ENCODE measurements at regions not wholly inside any gene's neighbourhood (a gene's known extent, or its start where the extent isn't known, plus 50 kb on each side); places are given as distances from the start of the nearest gene placed in this dataset.

GRCh38 chr7:120164-120991 lies 72.0 kb upstream of the FAM20C start:
- no peak for DNase-seq (ENCODE audit: low read depth)

- DNase-seq (ENCODE audit: low read depth) = no peak
Observed at GRCh38 chr7:121002-121785, 71.2 kb upstream of the FAM20C start.

- no peak for DNase-seq (ENCODE audit: low read depth)
Observed at GRCh38 chr7:123237-123636, 69.1 kb upstream of the FAM20C start.

- DNase-seq (ENCODE audit: low read depth) = no peak
Observed at GRCh38 chr7:124130-124949, 68.0 kb upstream of the FAM20C start.

- DNase-seq (ENCODE audit: low read depth) = no peak
Observed at GRCh38 chr7:125061-125475, 67.3 kb upstream of the FAM20C start.

GRCh38 chr7:125661-126060 lies 66.7 kb upstream of the FAM20C start:
- DNase-seq (ENCODE audit: low read depth) = peak; percentile 10

GRCh38 chr7:126368-126767 lies 66.0 kb upstream of the FAM20C start:
- no peak for DNase-seq (ENCODE audit: low read depth)

GRCh38 chr7:127064-127598 lies 65.2 kb upstream of the FAM20C start:
- DNase-seq (ENCODE audit: low read depth) = no peak

GRCh38 chr7:128171-129080 lies 63.9 kb upstream of the FAM20C start:
- no peak for DNase-seq (ENCODE audit: low read depth)

GRCh38 chr7:129366-130221 lies 62.8 kb upstream of the FAM20C start:
- no peak for DNase-seq (ENCODE audit: low read depth)

GRCh38 chr7:130222-130572 lies 62.2 kb upstream of the FAM20C start:
- no peak for DNase-seq (ENCODE audit: low read depth)

- no peak for DNase-seq (ENCODE audit: low read depth)
Observed at GRCh38 chr7:130875-131780, 61.2 kb upstream of the FAM20C start.

- no peak for DNase-seq (ENCODE audit: low read depth)
Observed at GRCh38 chr7:131781-132482, 60.4 kb upstream of the FAM20C start.

- DNase-seq (ENCODE audit: low read depth) = no peak
Observed at GRCh38 chr7:132899-133298, 59.5 kb upstream of the FAM20C start.

- DNase-seq (ENCODE audit: low read depth) = no peak
Observed at GRCh38 chr7:133470-133869, 58.9 kb upstream of the FAM20C start.

GRCh38 chr7:134029-134428 lies 58.3 kb upstream of the FAM20C start:
- no peak for DNase-seq (ENCODE audit: low read depth)

GRCh38 chr7:134561-135256 lies 57.7 kb upstream of the FAM20C start:
- no peak for DNase-seq (ENCODE audit: low read depth)

- no peak for DNase-seq (ENCODE audit: low read depth)
Observed at GRCh38 chr7:135257-135653, 57.1 kb upstream of the FAM20C start.

Measured in M059J (cell line).